A549 (cell line): ENCODE measurements at regions not wholly inside any gene's neighbourhood (a gene's known extent, or its start where the extent isn't known, plus 50 kb on each side); places are given as distances from the start of the nearest gene placed in this dataset.
A peak's percentile ranks its signal among the peaks of the same experiment; 100 is the strongest.

Experiments
- ATAC-seq, 2 experiments: fragments of 200-7000 bp in 1 of 2; fragments of >200 bp in 1 of 2; cut with Nextera tagmentation in 1 of 2; cut with Tn5 transposase in 1 of 2; 3 replicates each; pipeline versions ENCODE4 v1.8.0 to v1.9.1; 2018 to 2020; ENCODE audit warnings: mild to moderate bottlenecking in 1 of 2, moderate library complexity in 1 of 2
- CTCF ChIA-PET: fragments of 300-600 bp; sonication (Branson Sonifier 250); formaldehyde crosslinking; extraction: SDS; loops from one replicate; lab custom pipeline; 2021; ENCODE audit warnings: antibody characterized with exemption, inconsistent platforms; lab: Yijun Ruan, JAX
- POLR2A ChIA-PET: fragments of 350-600 bp; formaldehyde crosslinking; extraction: SDS; loops from one replicate; lab custom pipeline; 2021; ENCODE audit warnings: antibody characterized with exemption, inconsistent platforms; lab: Yijun Ruan, JAX
- DNase-seq, 2 experiments: peaks; one replicate each; pipeline versions ENCODE4 v3.0.0 to v3.0.0-alpha.2; 2011 to 2016; ENCODE audit warnings: low read depth in 1 of 2, low spot score in 1 of 2
- FAIRE-seq: peaks from 2 replicates; lab custom pipeline; 2011; peaks lifted over from hg19 to GRCh38; lab: Jason Lieb, UNC
- H3K27ac ChIP-seq, 2 experiments: fragments of >200 bp; sonication (Bioruptor Twin); formaldehyde crosslinking; 3 replicates each; pipeline ENCODE4 v1.5.1; 2016 to 2017
- H3K4me1 ChIP-seq: fragments of >200 bp; sonication (Bioruptor Twin); formaldehyde crosslinking; 3 replicates; pipeline ENCODE4 v1.6.1; 2016
- H3K4me2 ChIP-seq: fragments of >200 bp; sonication (Bioruptor Twin); formaldehyde crosslinking; 3 replicates; pipeline ENCODE4 v1.6.1; 2016
- H3K4me3 ChIP-seq: fragments of >200 bp; sonication (Bioruptor Twin); formaldehyde crosslinking; 3 replicates; pipeline ENCODE4 v1.5.1; 2016
- H3K9me3 ChIP-seq: fragments of >200 bp; sonication (Bioruptor Twin); formaldehyde crosslinking; 3 replicates; pipeline ENCODE4 v1.6.1; 2016
- BHLHE40 ChIP-seq: IDR thresholded peaks from 2 replicates; pipeline ENCODE4 v1.6.1; 2012; ENCODE audit warnings: low read depth, low read length, inconsistent platforms
- CBX2 ChIP-seq: fragments of 200-600 bp; sonication (generic); IDR thresholded peaks from 2 replicates; pipeline ENCODE4 v1.6.1; 2016; ENCODE audit warnings: low read depth, mild to moderate bottlenecking, borderline replicate concordance
- CBX8 ChIP-seq: fragments of 200-600 bp; sonication (generic); IDR thresholded peaks from 2 replicates; pipeline ENCODE4 v1.6.1; 2016
- CHD2 ChIP-seq: fragments of 150-350 bp; IDR thresholded peaks from 2 replicates; pipeline ENCODE4 v1.6.1; 2014; ENCODE audit warnings: low read length; ENCODE audit not compliant: partially characterized antibody
- EHF ChIP-seq: fragments of 250-450 bp; sonication (Bioruptor Pico); IDR thresholded peaks from 2 replicates; pipeline ENCODE4 v1.5.0; 2020; ENCODE audit warnings: mild to moderate bottlenecking
- EP300 ChIP-seq, 2 experiments: fragments of >200 bp; sonication (Bioruptor Twin); formaldehyde crosslinking; IDR thresholded peaks; 2 replicates in 1 of 2; 3 replicates in 1 of 2; pipeline ENCODE4 v1.6.1; 2016 to 2017
- FOSB ChIP-seq: fragments of 250-450 bp; sonication (Bioruptor Pico); IDR thresholded peaks from 2 replicates; pipeline ENCODE4 v1.5.0; 2020; ENCODE audit warnings: mild to moderate bottlenecking, moderate library complexity
- HDAC2 ChIP-seq: fragments of 200-600 bp; sonication (generic); IDR thresholded peaks from 2 replicates; pipeline ENCODE4 v1.6.1; 2016
- HEYL ChIP-seq: fragments of 250-450 bp; sonication (Bioruptor Pico); IDR thresholded peaks from 2 replicates; pipeline ENCODE4 v1.8.0; 2021; ENCODE audit warnings: mild to moderate bottlenecking, moderate library complexity
- HOXB5 ChIP-seq: fragments of 250-450 bp; sonication (Bioruptor Pico); IDR thresholded peaks from 2 replicates; pipeline ENCODE4 v1.5.0; 2020; ENCODE audit warnings: mild to moderate bottlenecking, moderate library complexity
- JUN ChIP-seq, 2 experiments: fragments of >200 bp; sonication (Bioruptor Twin); formaldehyde crosslinking; IDR thresholded peaks; 2 replicates in 1 of 2; 3 replicates in 1 of 2; pipeline ENCODE4 v1.6.1; 2016 to 2017
- KDM5A ChIP-seq: fragments of 200-600 bp; sonication (generic); IDR thresholded peaks from 2 replicates; pipeline ENCODE4 v1.6.1; 2016; ENCODE audit warnings: antibody characterized with exemption, mild to moderate bottlenecking
- NFE2L2 ChIP-seq: fragments of 150-350 bp; conservative IDR thresholded peaks from 2 replicates; pipeline ENCODE4 v1.6.1; 2014; ENCODE audit warnings: low read length
- NPAS2 ChIP-seq: fragments of 250-450 bp; sonication (Bioruptor Pico); IDR thresholded peaks from 2 replicates; pipeline ENCODE4 v1.8.0; 2022; ENCODE audit warnings: mild to moderate bottlenecking, moderate library complexity, borderline replicate concordance
- PHF8 ChIP-seq: fragments of 200-600 bp; sonication (generic); IDR thresholded peaks from 2 replicates; pipeline ENCODE4 v1.6.1; 2016; ENCODE audit warnings: low read depth, mild to moderate bottlenecking, antibody characterized with exemption, moderate library complexity, borderline replicate concordance
- POLR2AphosphoS2 ChIP-seq: conservative IDR thresholded peaks from 2 replicates; pipeline ENCODE4 v1.6.1; 2012; ENCODE audit warnings: low read length, improper control_type of control experiment, inconsistent platforms
- RAD21 ChIP-seq, 2 experiments: fragments of >200 bp in 1 of 2; sonication (Bioruptor Twin) in 1 of 2; formaldehyde crosslinking in 1 of 2; IDR thresholded peaks in 1 of 2; conservative IDR thresholded peaks in 1 of 2; 2 replicates in 1 of 2; 3 replicates in 1 of 2; pipeline ENCODE4 v1.6.1; 2012 to 2018; ENCODE audit warnings: inconsistent platforms in 1 of 2
- SMC3 ChIP-seq: fragments of >200 bp; sonication (Bioruptor Twin); formaldehyde crosslinking; IDR thresholded peaks from 3 replicates; pipeline ENCODE4 v1.6.1; 2018; ENCODE audit warnings: inconsistent platforms
- ZNF302 ChIP-seq: fragments of 250-450 bp; sonication (Bioruptor Pico); IDR thresholded peaks from 2 replicates; pipeline ENCODE4 v1.9.0; 2021; ENCODE audit warnings: inconsistent platforms, mild to moderate bottlenecking, moderate library complexity
- WGBS: methylation state at CpG from one replicate; pipeline ENCODE4 v1.1.6; 2017; ENCODE audit errors: missing lambda C conversion rate; 5-methylcytosine and 5-hydroxymethylcytosine counted together
- TF ChIP-seq, protein P1 (sequence below): fragments of >200 bp; sonication (Bioruptor Twin); formaldehyde crosslinking; IDR thresholded peaks from 3 replicates; pipeline ENCODE4 v1.5.1; 2016
- TF ChIP-seq, protein P2 (sequence below): fragments of >200 bp; sonication (Bioruptor Twin); formaldehyde crosslinking; IDR thresholded peaks from 3 replicates; pipeline ENCODE4 v1.6.1; 2016
- TF ChIP-seq, protein P3 (sequence below): fragments of 250-450 bp; sonication (Bioruptor Pico); IDR thresholded peaks from 2 replicates; pipeline ENCODE4 v1.5.0; 2020; ENCODE audit warnings: low read depth, mild to moderate bottlenecking, moderate library complexity
- TF ChIP-seq, protein P4 (sequence below): IDR thresholded peaks from 2 replicates; pipeline ENCODE4 v1.6.1; 2012

DNA sequence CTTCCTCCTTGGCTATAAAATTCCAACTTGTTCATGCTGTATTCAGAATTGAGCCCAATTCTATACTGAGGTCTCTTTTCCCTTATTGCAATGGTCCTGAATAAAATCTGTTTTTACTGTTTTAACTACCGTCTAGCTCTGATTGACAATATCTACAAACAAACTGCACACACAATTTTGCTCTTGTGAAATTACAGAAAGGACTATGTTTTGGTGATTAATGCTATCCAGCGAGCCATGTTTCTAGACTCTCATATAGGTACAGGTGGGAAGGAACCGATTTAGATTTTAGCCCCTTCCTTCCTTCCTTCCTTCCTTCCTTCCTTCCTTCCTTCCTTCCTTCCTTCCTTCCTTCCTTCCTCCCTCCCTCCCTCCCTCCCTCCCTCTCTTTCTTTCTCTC is 254.4 kb downstream of the SLC4A3 start:
- Histone ChIP-seq H3K9me3 (no peaks in the 10 kb centered on the region), H3K27ac (no peak overlapping the region), H3K4me2 (no peak overlapping the region), H3K4me1 (no peaks in the 10 kb centered on the region), H3K4me3 (no peak overlapping the region)
- POLR2A ChIA-PET, result no interaction called here
- CTCF ChIA-PET, result no interaction called here
- FAIRE-seq, result no peak
- 33% methylated on average over 3 of the region's 3 CpGs for WGBS
- TF ChIP-seq PHF8 (no peak), EHF (no peak), FOSB (CRISPR knock-in tag) (no peak), HDAC2 (no peak), HOXB5 (CRISPR knock-in tag) (no peak), KDM5A (no peak), BHLHE40 (no peak), JUN (IDR thresholded peaks at IDR 0.05) (no peak), CBX2 (no peak), CHD2 (no peak), POLR2AphosphoS2 (no peak), ZNF302 (no peak), CBX8 (no peak), EP300 (IDR thresholded peaks at IDR 0.05) (no peak), NFE2L2 (no peak)
- TF ChIP-seq, protein P1, sequence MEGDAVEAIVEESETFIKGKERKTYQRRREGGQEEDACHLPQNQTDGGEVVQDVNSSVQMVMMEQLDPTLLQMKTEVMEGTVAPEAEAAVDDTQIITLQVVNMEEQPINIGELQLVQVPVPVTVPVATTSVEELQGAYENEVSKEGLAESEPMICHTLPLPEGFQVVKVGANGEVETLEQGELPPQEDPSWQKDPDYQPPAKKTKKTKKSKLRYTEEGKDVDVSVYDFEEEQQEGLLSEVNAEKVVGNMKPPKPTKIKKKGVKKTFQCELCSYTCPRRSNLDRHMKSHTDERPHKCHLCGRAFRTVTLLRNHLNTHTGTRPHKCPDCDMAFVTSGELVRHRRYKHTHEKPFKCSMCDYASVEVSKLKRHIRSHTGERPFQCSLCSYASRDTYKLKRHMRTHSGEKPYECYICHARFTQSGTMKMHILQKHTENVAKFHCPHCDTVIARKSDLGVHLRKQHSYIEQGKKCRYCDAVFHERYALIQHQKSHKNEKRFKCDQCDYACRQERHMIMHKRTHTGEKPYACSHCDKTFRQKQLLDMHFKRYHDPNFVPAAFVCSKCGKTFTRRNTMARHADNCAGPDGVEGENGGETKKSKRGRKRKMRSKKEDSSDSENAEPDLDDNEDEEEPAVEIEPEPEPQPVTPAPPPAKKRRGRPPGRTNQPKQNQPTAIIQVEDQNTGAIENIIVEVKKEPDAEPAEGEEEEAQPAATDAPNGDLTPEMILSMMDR, result no peak
- TF ChIP-seq, protein P2, sequence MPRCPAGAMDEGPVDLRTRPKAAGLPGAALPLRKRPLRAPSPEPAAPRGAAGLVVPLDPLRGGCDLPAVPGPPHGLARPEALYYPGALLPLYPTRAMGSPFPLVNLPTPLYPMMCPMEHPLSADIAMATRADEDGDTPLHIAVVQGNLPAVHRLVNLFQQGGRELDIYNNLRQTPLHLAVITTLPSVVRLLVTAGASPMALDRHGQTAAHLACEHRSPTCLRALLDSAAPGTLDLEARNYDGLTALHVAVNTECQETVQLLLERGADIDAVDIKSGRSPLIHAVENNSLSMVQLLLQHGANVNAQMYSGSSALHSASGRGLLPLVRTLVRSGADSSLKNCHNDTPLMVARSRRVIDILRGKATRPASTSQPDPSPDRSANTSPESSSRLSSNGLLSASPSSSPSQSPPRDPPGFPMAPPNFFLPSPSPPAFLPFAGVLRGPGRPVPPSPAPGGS, result no peak
- TF ChIP-seq, protein P3, sequence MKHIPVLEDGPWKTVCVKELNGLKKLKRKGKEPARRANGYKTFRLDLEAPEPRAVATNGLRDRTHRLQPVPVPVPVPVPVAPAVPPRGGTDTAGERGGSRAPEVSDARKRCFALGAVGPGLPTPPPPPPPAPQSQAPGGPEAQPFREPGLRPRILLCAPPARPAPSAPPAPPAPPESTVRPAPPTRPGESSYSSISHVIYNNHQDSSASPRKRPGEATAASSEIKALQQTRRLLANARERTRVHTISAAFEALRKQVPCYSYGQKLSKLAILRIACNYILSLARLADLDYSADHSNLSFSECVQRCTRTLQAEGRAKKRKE (CRISPR knock-in tag), result no peak
- TF ChIP-seq, protein P4, sequence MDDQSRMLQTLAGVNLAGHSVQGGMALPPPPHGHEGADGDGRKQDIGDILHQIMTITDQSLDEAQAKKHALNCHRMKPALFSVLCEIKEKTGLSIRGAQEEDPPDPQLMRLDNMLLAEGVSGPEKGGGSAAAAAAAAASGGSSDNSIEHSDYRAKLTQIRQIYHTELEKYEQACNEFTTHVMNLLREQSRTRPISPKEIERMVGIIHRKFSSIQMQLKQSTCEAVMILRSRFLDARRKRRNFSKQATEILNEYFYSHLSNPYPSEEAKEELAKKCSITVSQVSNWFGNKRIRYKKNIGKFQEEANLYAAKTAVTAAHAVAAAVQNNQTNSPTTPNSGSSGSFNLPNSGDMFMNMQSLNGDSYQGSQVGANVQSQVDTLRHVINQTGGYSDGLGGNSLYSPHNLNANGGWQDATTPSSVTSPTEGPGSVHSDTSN, result no peak
- TF ChIP-seq, all 56 proteins: peak for 0
- no peak for ATAC-seq
- DNase-seq, result no peak

DNA sequence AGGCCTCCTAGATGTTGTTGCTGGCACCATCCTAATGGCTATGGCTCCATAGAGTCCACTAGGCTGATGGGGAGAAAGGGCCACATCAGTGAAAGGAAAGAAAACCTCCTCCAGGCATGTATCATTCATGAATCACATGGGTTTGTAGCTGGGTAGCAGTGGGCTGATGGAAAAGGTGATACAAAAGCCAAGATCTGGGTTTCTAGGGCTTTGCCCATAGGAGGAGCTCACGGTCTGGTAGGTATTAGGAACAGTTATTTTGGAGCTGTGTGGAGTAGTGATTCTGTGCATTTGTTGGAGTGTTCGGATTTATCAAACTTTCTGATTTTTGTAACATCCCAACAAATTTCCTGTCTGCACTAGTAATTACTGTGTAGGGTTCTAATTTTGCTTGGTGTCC is 259.2 kb downstream of the SLC4A3 start:
- no peaks in the 10 kb centered on the region for H3K4me1 ChIP-seq
- peak; percentile 3 to 21 for DNase-seq
- peaks cover 3% of the 10 kb centered on the region; the same call in 1 of the 3 replicates for H3K9me3 ChIP-seq
- WGBS, result 14% methylated on average over 2 of the region's 2 CpGs
- no peak overlapping the region for H3K27ac ChIP-seq
- no peak for FAIRE-seq
- TF ChIP-seq RAD21 (conservative IDR thresholded peaks at IDR 0.05 in 1 of 2, IDR thresholded peaks at IDR 0.05 in 1 of 2) (peak; percentile 29 to 43; a peak in 3 of 5 replicates), SMC3 (peak; percentile 17; the same call in 1 of the 3 replicates), HEYL (no peak), NPAS2 (CRISPR knock-in tag) (no peak)
- TF ChIP-seq, protein P1, result 0 out of 3 replicates have a peak, but pooled peaks have one; percentile 18
- peak; percentile 64 to 65; a peak in 4 of 6 replicates for ATAC-seq
- no peak overlapping the region for H3K4me3 ChIP-seq
- CTCF ChIA-PET, result interaction anchor here (0.6 to 1.2 kb wide), 2 partner anchors 820 to 1227 kb away, joined by 3 read pairs; no protein-coding TSS in a partner anchor
- H3K4me2 ChIP-seq, result no peak overlapping the region
- POLR2A ChIA-PET, result no interaction called here
